ENCODE measurements at regions not wholly inside any gene's neighbourhood (a gene's known extent, or its start where the extent isn't known, plus 50 kb on each side); places are given as distances from the start of the nearest gene placed in this dataset.

- TF ChIP-seq CTCF (IDR thresholded peaks at IDR 0.05) (no peak), POLR2A (IDR thresholded peaks at IDR 0.05) (no peak)
- intact Hi-C loops (cut with DNase I), result no loop called here
- Histone ChIP-seq H3K9me3 (no peaks in the 10 kb centered on the region), H3K27ac (no peak overlapping the region), H3K27me3 (no peaks in the 10 kb centered on the region), H3K36me3 (replicated peaks in 1 of 2; ENCODE audit: insufficient read depth in 1 of 2, low read depth in 2 of 2) (no peaks in the 10 kb centered on the region), H3K4me3 (no peak overlapping the region), H3K4me1 (no peaks in the 10 kb centered on the region)
- no peak for ATAC-seq
- DNase-seq, result no peak
Observed at GRCh38 chr2:180394305-180394704, 387.2 kb upstream of the CWC22 start.

DNA sequence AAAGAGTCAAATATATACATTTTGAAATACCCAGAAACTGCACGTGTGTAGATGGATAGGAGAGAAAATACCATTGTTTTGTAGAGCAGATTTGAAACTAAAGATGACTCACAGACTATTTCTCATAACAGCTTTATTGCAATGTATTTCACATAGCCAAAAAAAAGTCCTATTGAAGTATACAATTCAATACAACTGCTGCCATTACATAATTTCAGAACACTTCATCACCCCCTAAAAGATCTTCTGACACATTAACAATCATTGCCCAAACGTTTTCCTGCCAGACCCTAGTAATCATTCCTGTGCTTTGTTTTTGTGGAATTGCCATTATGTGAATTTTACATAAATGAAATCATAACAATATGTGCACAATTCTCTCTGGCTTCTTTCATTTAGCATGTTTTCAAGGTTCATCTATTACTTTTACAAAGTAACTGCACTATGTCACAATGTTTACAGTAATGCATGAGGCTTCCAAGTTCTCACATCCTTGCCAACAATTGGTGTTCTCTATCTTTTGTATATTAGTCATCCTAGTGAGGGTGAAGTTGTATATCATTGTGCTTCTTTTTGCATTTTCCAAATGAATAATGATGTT lies 378.6 kb upstream of the CWC22 start:
- DNase-seq (no peak), ATAC-seq (no peak)
- TF ChIP-seq POLR2A (IDR thresholded peaks at IDR 0.05) (no peak), CTCF (IDR thresholded peaks at IDR 0.05) (no peak)
- Histone ChIP-seq H3K27me3 (no peaks in the 10 kb centered on the region), H3K4me1 (no peaks in the 10 kb centered on the region), H3K27ac (no peak overlapping the region), H3K4me3 (no peak overlapping the region), H3K9me3 (no peaks in the 10 kb centered on the region), H3K36me3 (replicated peaks in 1 of 2; ENCODE audit: insufficient read depth in 1 of 2, low read depth in 2 of 2) (no peaks in the 10 kb centered on the region)
- intact Hi-C loops (cut with DNase I), result no loop called here
- 3 to 8% methylated on average over 2 of the region's 2 CpGs for WGBS, 2 donors

- Histone ChIP-seq H3K4me1 (no peaks in the 10 kb centered on the region), H3K27ac (no peak overlapping the region), H3K9me3 (no peaks in the 10 kb centered on the region), H3K36me3 (replicated peaks in 1 of 2; ENCODE audit: insufficient read depth in 1 of 2, low read depth in 2 of 2) (no peaks in the 10 kb centered on the region), H3K27me3 (no peaks in the 10 kb centered on the region), H3K4me3 (no peak overlapping the region)
- 70 to 71% methylated on average over 3 of the region's 3 CpGs for WGBS, 2 donors
- TF ChIP-seq POLR2A (IDR thresholded peaks at IDR 0.05) (no peak), CTCF (IDR thresholded peaks at IDR 0.05) (no peak)
- no peak for DNase-seq
- intact Hi-C loops (cut with DNase I), result no loop called here
- ATAC-seq, result no peak
Observed at GRCh38 chr2:180376066-180376465, 369.0 kb upstream of the CWC22 start.

DNA sequence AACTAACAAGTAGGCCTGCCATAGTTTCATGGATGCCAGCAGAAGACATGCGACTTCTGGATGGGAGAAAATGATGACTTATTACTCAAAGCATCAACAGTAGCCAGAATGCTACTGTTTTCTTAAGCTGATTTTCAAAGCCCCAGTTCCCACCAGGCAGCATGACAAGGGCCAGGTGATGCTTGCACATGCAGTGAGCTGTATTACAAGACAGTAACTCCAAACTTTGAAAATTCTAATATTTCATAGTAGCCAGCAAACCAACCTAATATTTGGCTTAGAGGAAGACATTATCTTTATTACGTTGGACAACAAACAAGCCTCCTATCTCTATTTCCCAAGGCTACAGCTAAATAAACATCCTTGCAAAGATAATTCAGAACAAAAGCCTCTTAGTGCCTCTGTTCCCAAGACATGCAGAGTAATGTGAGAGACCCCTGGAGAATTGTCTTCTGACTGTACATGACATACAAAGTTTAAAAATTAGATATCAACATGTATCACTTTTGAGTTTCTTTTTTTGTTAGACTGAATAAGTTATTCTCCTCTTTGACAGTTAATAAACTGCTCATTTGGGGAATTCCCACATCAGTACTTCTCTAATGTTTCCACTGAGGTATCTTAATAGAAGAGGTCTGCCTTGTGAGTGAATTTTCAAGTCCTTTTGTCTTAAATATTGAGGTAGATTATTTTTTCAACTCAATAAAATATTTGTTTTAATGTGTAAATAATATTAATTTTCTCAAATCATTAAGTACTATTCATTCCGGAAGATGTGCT lies 367.6 kb upstream of the CWC22 start:
- TF ChIP-seq POLR2A (IDR thresholded peaks at IDR 0.05), result no peak
- TF ChIP-seq CTCF (IDR thresholded peaks at IDR 0.05), result no peak
- Histone ChIP-seq H3K4me3 (no peak overlapping the region), H3K27me3 (no peaks in the 10 kb centered on the region), H3K27ac (no peak overlapping the region), H3K4me1 (no peaks in the 10 kb centered on the region), H3K36me3 (replicated peaks in 1 of 2; ENCODE audit: insufficient read depth in 1 of 2, low read depth in 2 of 2) (no peaks in the 10 kb centered on the region), H3K9me3 (no peaks in the 10 kb centered on the region)
- ATAC-seq (no peak), DNase-seq (no peak)
- 21 to 23% methylated on average over 3 of the region's 3 CpGs for WGBS, 2 donors
- intact Hi-C loops (cut with DNase I), result no loop called here
